Muscle of arm (tissue), 1 donor: ENCODE measurements at regions not wholly inside any gene's neighbourhood (a gene's known extent, or its start where the extent isn't known, plus 50 kb on each side); places are given as distances from the start of the nearest gene placed in this dataset.
"Not testable (repeated sequence)": the region's sequence is repeated elsewhere in the genome, so short reads cannot be mapped to it uniquely, and the experiment has no call there.

Source experiments
- DNase-seq: peaks from one replicate; pipeline ENCODE4 v3.0.0-alpha.2; 2013

GRCh38 chr2:138272524-138273195 lies 228.9 kb upstream of the SPOPL start:
- no peak for DNase-seq

GRCh38 chr2:138273280-138273679 lies 228.3 kb upstream of the SPOPL start:
- not testable (repeated sequence) for DNase-seq

GRCh38 chr2:138274421-138275291 lies 226.9 kb upstream of the SPOPL start:
- no peak for DNase-seq

GRCh38 chr2:138275292-138275690 lies 226.3 kb upstream of the SPOPL start:
- DNase-seq, result no peak

GRCh38 chr2:138275881-138276280 lies 225.7 kb upstream of the SPOPL start:
- no peak for DNase-seq

- no peak for DNase-seq
Observed at GRCh38 chr2:138276339-138276738, 225.2 kb upstream of the SPOPL start.

DNA sequence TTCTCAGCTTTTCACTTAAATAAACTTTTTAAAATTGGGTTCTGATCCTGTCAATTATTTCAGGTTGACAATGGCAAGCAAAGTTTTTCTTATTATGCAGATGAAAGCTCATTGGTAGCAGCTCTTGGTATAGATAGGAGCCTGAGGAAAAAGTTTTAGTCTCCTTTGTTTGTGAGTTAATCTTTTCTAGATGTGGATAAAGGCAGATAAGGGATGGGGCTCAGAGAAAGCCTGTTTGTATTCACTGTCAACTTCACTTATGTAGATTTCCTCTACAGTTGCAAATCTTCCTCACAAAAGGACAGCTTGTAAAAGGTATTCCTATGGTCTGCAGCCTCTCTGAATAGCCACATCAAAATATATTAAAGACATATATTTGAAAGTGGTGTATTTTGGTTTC lies 224.5 kb upstream of the SPOPL start:
- no peak for DNase-seq

- no peak for DNase-seq
Observed at GRCh38 chr2:138279871-138280270, 221.7 kb upstream of the SPOPL start.

- DNase-seq, result no peak
Observed at GRCh38 chr2:138280999-138281695, 220.4 kb upstream of the SPOPL start.

DNA sequence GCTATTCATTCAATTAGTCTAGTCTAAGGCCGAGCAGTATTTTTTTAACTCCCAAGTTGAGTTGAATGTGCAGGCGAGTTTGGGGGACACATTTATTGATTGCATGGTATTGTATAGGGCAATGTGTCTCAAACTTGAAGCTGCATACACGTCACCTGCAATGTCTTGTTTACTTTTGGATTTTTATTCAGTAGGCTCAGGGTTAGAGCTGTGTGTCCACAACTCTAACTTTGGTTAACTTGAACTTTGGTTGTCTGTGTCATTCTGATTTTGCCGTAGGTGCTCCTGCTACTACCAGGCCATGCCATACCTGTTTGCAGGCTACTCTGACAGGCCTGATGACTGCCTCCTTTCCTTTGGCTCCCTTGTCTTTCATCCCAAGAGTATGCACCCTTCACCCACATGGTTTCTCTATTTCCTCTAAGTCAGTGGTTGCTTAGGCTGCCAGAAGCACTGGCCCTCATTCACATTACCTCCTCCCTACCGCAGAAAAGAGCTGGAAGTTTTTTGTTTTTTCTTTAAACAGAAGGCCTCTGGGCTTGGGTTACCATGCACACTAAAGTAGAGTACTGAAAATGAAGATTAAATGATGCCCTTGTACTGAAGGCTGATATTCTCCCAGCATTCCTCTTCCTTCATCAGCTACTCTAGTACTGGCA lies 219.4 kb upstream of the SPOPL start:
- DNase-seq, result no peak

GRCh38 chr2:138291805-138292204 lies 209.8 kb upstream of the SPOPL start:
- DNase-seq, result no peak

- DNase-seq, result no peak
Observed at GRCh38 chr2:138293045-138293444, 208.5 kb upstream of the SPOPL start.

- no peak for DNase-seq
Observed at GRCh38 chr2:138293549-138293948, 208.0 kb upstream of the SPOPL start.

DNA sequence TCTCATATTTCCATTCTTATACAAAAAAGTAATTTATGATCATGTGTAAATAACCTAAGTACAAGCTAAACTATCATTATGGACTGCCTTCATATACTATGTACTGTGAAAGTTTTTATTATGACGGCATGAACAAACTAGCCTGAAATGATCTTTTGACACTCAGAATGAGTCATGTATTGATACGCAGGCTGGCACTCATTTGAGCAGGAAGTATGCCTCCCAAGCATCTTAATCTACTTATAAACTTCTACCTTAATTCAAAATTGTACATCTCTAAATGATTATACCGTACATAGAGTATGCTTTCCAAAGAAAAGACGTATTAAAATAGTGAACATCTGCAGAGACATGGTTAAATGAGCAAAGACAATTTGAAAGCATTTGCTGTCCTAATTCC lies 207.1 kb upstream of the SPOPL start:
- no peak for DNase-seq

GRCh38 chr2:138296365-138296764 lies 205.2 kb upstream of the SPOPL start:
- DNase-seq, result no peak

- DNase-seq, result no peak
Observed at GRCh38 chr2:138298120-138298814, 203.3 kb upstream of the SPOPL start.

DNA sequence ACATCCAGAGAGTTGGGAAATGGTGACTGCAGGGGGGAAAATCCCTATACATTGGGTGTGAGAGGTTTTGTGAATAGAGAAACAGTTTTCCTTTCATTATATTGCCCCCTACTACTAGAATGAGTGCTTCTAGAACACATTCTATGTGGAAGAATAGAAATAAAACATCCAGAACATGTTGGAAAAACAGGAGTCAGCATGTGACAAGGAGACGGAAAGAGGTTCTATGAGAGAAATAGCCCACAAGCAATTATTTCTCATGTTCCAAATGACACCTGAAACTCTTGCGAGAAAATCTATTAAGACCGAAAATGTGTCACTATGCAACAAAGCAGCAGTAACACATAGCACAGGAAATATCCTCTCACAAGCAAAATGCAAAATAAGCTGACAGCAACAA lies 202.7 kb upstream of the SPOPL start:
- no peak for DNase-seq

DNA sequence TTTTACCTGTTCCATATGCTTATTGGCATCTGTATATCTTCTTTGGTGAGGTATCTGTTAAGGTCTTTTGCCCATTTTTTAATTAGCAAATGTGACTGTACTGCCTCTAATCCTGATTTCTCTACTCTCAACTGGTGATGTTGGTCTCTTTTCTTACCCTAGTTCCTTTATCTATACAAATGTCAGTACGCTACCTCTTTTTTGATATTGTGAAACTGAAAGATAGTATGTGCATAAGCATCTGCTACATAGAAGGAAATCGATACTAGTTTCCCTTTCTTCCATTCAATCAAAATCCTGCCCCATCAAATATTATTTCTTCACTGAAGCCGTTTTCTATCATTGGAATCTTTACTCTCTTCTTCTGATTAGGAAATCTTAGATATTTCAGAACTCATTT lies 194.9 kb upstream of the SPOPL start:
- DNase-seq, result no peak

DNA sequence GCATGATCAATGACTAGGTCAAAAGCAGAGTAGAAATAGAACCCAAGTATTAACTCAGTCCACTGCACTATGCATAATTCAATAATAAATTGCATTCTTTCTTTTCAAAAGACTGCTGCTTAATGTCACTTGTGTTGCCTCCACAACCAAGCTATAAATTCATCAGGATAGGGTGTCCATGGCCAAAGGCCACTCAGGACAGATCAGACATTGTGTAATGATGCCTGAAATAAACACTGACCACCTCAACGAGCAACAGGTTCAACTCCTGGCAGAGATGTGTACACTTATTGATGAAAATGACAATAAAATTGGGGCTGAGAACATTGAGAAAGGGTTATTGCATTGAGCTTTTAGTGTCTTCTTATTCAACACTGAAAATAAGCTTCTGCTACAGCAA lies 194.5 kb upstream of the SPOPL start:
- no peak for DNase-seq

- no peak for DNase-seq
Observed at GRCh38 chr2:138309760-138310159, 191.8 kb upstream of the SPOPL start.

GRCh38 chr2:138312061-138312460 lies 189.5 kb upstream of the SPOPL start:
- no peak for DNase-seq

GRCh38 chr2:138315619-138316018 lies 186.0 kb upstream of the SPOPL start:
- DNase-seq, result not testable (repeated sequence)
